GM10248 (cell line): ENCODE measurements at regions not wholly inside any gene's neighbourhood (a gene's known extent, or its start where the extent isn't known, plus 50 kb on each side); places are given as distances from the start of the nearest gene placed in this dataset.

Experiments used
- CTCF ChIA-PET: fragments of 300-600 bp; sonication (Branson Sonifier 250); formaldehyde crosslinking; extraction: SDS; loops from one replicate; lab custom pipeline; 2021; ENCODE audit warnings: antibody characterized with exemption; lab: Yijun Ruan, JAX
- POLR2A ChIA-PET: fragments of 350-650 bp; sonication (Branson Sonifier 250); formaldehyde crosslinking; extraction: SDS; loops from one replicate; lab custom pipeline; 2020; ENCODE audit warnings: antibody characterized with exemption; lab: Yijun Ruan, JAX
- DNase-seq: peaks from one replicate; pipeline ENCODE4 v3.0.0; 2012; ENCODE audit errors: extremely low spot score
- TF ChIP-seq, protein P1 (sequence below): IDR thresholded peaks from 2 replicates; pipeline ENCODE4 v1.5.1; 2012; ENCODE audit warnings: mild to moderate bottlenecking, low read depth; ENCODE audit errors: extremely low read depth, missing control alignments, control extremely low read depth

GRCh38 chr13:24092108-24092507, 68.4 kb upstream of the SPATA13 start:
- CTCF ChIA-PET, result interaction anchor here (1.1 to 1.2 kb wide), 2 partner anchors 8 to 39 kb away, joined by 3 to 4 read pairs; no protein-coding TSS in a partner anchor
- TF ChIP-seq, protein P1, sequence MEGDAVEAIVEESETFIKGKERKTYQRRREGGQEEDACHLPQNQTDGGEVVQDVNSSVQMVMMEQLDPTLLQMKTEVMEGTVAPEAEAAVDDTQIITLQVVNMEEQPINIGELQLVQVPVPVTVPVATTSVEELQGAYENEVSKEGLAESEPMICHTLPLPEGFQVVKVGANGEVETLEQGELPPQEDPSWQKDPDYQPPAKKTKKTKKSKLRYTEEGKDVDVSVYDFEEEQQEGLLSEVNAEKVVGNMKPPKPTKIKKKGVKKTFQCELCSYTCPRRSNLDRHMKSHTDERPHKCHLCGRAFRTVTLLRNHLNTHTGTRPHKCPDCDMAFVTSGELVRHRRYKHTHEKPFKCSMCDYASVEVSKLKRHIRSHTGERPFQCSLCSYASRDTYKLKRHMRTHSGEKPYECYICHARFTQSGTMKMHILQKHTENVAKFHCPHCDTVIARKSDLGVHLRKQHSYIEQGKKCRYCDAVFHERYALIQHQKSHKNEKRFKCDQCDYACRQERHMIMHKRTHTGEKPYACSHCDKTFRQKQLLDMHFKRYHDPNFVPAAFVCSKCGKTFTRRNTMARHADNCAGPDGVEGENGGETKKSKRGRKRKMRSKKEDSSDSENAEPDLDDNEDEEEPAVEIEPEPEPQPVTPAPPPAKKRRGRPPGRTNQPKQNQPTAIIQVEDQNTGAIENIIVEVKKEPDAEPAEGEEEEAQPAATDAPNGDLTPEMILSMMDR, result no peak
- DNase-seq, result no peak
- POLR2A ChIA-PET, result no interaction called here

DNA sequence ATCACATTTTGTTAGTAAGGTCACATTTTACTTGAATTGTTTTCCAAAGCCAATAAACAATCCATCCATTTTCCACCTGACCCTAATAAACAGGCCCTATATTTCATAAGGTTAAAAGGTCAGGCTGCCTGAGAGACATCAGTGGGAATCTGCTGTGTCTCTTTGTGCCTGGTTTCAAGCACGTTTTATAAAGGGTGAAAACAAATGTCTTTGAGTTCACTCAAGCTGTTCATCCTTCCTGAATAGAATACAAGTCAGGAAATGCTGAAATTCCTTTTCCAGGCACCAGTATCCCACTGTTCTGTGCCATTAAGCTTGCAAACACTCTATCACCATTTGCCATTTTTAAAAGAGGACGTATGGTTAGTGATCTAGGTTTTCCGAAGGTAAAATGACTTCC, 67.5 kb upstream of the SPATA13 start:
- ChIA-PET POLR2A (no interaction called here), CTCF (interaction anchor here (0.8 to 1.8 kb wide), 6 partner anchors 9 to 40 kb away, joined by 3 to 5 read pairs (median 3); no protein-coding TSS in a partner anchor)
- TF ChIP-seq, protein P1, result no peak
- no peak for DNase-seq

DNA sequence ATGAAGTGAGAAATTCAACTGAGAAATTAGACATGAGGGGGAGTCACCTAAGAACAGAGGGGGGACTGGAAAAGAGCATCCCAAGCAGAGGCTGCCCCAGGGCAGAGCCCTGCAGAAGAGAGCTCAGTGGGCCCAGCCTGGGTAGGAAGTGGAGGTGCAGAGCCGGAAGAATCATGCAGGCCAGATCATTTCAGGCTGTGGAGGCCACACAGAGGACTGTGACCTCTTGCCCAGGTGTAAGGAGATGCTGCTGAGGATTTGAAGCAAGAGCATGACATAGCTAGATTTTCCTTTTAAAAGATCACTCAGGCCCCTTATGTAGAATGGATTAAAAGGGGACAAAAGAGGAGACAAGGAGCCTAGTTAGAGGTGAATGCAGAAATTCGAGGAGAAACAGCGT, 63.9 kb upstream of the SPATA13 start:
- TF ChIP-seq, protein P1, result no peak
- POLR2A ChIA-PET, result no interaction called here
- CTCF ChIA-PET, result interaction anchor here (0.9 kb wide), 1 partner anchor 175 kb away, joined by 3 read pairs; no protein-coding TSS in a partner anchor
- no peak for DNase-seq

- TF ChIP-seq, protein P1, result no peak
- DNase-seq, result no peak
- CTCF ChIA-PET, result interaction anchor here (0.8 to 0.9 kb wide), 2 partner anchors 9 to 175 kb away, joined by 3 to 4 read pairs; no protein-coding TSS in a partner anchor
- POLR2A ChIA-PET, result no interaction called here
Measured at GRCh38 chr13:24097064-24097463, 63.5 kb upstream of the SPATA13 start.

DNA sequence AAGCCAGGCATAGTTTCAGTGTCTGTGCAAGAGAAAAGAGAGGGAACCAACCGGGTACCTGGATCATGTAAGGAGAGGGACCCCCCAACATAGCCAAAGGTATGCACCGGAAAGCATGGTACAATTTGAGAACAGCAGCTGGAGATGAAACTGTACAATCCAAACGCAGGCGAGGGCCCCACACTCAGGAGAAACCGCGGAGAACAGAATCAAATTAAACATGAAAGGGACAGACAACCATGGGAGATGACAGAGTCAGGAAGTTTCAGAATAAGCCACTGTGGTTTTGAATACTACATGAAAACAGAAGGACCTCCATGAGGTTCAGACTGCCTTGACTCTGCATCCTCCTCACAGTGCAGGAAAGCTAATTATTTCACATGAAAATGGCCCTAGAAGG, 62.9 kb upstream of the SPATA13 start:
- ChIA-PET CTCF (interaction anchor here (0.8 to 0.9 kb wide), 2 partner anchors 10 to 176 kb away, joined by 3 to 4 read pairs; no protein-coding TSS in a partner anchor), POLR2A (no interaction called here)
- DNase-seq, result no peak
- TF ChIP-seq, protein P1, result no peak

GRCh38 chr13:24099490-24099889, 61.0 kb upstream of the SPATA13 start:
- CTCF ChIA-PET, result interaction anchor here (0.9 to 1.5 kb wide), 2 partner anchors 8 to 16 kb away, joined by 3 to 4 read pairs; no protein-coding TSS in a partner anchor
- no peak for DNase-seq
- TF ChIP-seq, protein P1, result no peak
- POLR2A ChIA-PET, result no interaction called here
